AG10803 (cell line): ENCODE measurements at regions not wholly inside any gene's neighbourhood (a gene's known extent, or its start where the extent isn't known, plus 50 kb on each side); places are given as distances from the start of the nearest gene placed in this dataset.

Experiments
- DNase-seq: peaks from one replicate; pipeline ENCODE4 v3.0.0; 2010; ENCODE audit warnings: low read depth
- H3K4me3 ChIP-seq: 2 replicates; pipeline ENCODE4 v1.5.1; 2011; ENCODE audit warnings: mild to moderate bottlenecking, low read length, control low read depth
- TF ChIP-seq, protein P1 (sequence below): conservative IDR thresholded peaks from 2 replicates; pipeline ENCODE4 v1.5.1; 2011; ENCODE audit warnings: mild to moderate bottlenecking, low read length, control low read depth, inconsistent platforms

DNA sequence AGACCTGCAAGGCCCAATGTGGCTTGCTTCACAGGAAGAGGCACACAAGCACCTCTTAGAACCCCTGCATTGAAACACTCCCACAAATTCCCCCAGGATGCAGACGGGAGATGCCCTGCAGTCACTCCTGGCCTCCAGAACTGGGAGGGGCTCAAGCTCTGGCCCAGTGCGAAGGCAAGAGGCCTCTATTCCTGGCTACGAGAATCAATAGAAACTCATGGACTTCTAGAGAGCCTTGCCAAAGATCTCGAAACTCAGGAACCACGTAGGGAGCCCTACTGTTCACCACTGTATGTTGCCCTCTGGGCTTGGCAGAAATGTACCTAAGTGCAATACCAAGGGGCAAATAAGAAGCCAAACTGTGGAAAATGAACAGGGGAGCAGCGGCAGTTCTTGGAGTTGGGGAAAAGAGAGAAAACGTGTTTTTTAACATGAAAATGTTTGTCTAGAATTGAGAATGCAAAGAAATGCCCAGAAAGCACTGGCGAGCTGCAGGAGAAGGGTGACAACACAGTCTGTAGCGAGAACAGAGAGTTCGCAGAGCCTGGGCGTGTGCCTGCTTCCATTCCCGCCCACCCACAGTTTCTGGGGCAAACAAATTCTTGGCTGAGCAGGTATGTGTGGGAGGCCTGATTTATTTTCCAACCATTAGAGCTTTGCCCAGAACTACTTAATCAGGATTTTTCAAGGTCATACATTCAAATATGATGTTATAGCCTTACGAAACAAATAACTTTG lies 260.5 kb upstream of the KLF14 start:
- TF ChIP-seq, protein P1, sequence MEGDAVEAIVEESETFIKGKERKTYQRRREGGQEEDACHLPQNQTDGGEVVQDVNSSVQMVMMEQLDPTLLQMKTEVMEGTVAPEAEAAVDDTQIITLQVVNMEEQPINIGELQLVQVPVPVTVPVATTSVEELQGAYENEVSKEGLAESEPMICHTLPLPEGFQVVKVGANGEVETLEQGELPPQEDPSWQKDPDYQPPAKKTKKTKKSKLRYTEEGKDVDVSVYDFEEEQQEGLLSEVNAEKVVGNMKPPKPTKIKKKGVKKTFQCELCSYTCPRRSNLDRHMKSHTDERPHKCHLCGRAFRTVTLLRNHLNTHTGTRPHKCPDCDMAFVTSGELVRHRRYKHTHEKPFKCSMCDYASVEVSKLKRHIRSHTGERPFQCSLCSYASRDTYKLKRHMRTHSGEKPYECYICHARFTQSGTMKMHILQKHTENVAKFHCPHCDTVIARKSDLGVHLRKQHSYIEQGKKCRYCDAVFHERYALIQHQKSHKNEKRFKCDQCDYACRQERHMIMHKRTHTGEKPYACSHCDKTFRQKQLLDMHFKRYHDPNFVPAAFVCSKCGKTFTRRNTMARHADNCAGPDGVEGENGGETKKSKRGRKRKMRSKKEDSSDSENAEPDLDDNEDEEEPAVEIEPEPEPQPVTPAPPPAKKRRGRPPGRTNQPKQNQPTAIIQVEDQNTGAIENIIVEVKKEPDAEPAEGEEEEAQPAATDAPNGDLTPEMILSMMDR, result no peak
- no peak for DNase-seq
- H3K4me3 ChIP-seq, result no peak overlapping the region

DNA sequence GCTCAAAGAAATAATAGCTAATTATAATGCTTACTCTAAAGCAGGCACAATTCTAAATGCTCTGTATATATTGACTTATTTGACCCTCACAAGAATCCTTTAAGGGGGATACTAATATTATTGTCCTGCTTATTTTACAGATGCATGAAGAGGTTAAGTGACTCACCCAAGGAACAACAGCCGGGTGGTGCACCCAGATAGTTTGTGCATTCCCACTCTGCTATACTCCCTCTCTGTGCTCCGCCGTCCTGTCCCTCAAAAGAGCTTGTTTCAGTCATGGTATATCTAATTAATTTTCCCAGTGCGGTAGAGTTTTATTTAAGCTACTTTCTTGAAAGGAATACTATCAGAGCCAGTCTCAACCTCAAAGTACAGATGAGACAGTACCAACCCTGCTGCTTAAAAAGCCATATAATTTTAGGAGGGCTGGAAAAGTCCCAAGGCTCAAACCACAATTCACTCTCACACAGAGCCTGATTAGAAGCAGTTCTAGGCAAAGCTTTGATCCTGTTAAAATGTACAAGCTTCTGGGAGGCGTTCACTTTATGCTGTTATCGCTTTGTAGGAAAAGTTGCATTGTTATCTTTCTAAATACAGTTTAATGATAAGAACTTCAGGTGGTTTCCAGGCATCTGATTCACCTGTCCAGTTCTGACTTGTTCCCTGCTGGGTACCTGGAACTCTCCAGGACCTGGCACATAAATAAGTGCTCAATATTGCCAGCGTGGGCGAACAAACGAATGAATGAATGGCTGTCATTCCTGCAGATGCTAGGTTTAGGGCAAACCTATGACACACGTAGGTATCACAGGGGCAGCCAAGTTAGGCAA lies 261.5 kb upstream of the KLF14 start:
- DNase-seq, result no peak
- no peak overlapping the region for H3K4me3 ChIP-seq
- TF ChIP-seq, protein P1, result no peak

DNA sequence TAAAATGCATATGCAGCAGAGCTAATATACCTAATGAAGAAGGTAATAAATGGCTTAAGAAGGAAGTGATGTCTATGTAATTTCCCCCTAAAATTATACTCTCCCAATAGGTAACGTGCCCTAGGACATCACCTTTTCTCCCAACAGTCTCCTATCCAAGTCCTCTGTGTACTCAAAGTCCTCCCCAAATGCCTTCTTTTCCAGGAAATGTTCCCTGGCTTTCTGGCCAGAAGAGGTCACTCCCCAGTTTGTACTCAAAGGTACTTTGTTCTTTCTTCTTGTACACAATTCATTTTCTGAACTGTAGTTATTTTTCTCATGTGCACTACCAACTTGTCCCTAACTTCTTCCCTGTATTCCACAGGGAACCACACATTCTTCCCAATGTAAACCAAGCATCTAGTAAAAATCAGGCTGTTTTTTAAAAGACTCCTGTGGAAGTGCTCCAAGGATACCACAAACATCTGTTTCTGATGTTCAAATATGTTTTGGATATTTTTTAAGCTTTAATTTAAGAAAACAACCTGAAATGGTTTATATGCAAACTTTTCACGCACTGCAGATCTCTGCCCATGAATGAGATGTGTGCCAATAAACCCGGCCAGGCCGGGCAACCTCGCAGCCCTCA lies 262.3 kb upstream of the KLF14 start:
- TF ChIP-seq, protein P1, result peak; percentile 21; the same call in 1 of the 2 replicates
- DNase-seq, result peak; percentile 58
- H3K4me3 ChIP-seq, result no peak overlapping the region

DNA sequence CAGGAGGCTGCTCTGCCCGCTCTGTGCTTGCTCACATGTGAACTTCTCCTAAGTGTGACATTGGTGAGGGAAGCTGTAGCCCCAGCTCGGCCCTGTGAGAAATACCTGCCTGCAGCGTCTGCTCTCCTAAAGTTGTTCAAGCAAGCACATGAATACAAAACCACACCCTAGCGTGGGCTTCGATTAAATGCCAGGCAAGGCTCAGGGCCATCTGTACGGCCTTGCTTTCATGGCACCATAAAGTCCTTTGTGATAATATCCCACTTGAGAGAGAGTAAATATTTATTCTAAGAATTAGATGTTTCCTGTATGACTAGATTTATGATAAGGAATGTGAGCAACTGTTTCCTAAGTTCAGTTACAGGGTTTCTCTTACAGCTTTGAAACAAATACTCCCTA lies 262.8 kb upstream of the KLF14 start:
- no peak for DNase-seq
- H3K4me3 ChIP-seq, result no peak overlapping the region
- TF ChIP-seq, protein P1, result no peak

DNA sequence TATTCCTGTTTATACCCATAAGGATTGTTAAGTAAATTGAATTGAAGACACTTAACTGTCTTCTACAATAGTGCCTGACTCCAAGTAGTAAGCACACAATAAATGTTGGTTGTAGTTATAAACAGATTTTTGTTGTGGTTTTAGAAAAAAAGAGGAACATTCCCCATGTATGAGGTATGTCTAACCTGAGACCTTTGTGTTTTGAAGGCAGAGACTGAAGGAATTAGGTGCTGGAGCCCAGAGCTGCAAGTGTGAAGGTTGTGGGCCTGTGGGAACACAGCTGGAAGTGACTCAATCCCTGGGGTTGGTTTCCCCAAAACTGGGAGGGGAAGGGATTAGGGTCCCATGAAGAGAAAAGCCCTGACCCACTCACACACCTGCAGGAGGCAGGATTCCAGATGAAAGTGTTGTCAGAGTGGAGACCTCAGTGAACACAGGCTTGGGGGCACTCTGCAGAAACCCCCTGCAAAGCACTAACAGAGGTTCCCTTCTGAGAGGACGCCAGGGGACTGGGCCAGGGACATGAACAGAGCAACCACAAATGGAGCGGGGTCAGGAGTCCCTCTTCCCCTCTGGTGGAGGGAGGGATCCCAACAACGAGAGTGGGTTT lies 265.1 kb upstream of the KLF14 start:
- H3K4me3 ChIP-seq, result no peak overlapping the region
- DNase-seq, result no peak
- TF ChIP-seq, protein P1, result no peak

DNA sequence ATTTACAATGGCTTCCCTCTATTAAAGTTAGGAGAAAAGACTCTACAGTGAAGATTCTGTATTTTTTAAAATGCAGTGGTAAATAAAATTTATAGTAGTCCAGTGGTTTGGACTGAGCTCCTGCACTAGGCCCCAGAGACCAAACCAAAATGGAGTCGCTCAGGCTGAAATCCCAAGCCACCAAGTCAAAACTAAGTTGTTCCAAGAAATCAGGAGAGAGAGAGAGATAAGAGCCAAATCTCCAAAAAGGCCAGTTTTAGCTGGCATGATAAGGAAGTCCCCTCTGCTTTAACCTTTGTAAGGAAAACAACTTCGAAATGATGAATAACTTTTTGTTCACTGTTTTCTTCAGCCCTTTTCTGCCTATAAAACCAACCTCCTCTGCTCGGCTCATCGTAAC lies 265.9 kb upstream of the KLF14 start:
- TF ChIP-seq, protein P1, result no peak
- H3K4me3 ChIP-seq, result no peak overlapping the region
- DNase-seq, result no peak
